Parathyroid adenoma (tissue), 2 donors: ENCODE measurements at regions not wholly inside any gene's neighbourhood (a gene's known extent, or its start where the extent isn't known, plus 50 kb on each side); places are given as distances from the start of the nearest gene placed in this dataset.

Experiments
- H2AFZ ChIP-seq: fragments of 300-600 bp; sonication (generic); one replicate; pipeline ENCODE4 v1.7.0; 2017; ENCODE audit warnings: antibody characterized with exemption, mild to moderate bottlenecking
- H3K27ac ChIP-seq: fragments of 300-600 bp; sonication (generic); one replicate; pipeline ENCODE4 v1.7.0; 2017
- H3K27me3 ChIP-seq: fragments of 300-600 bp; sonication (generic); one replicate; pipeline ENCODE4 v1.7.0; 2017; ENCODE audit warnings: low read length; ENCODE audit not compliant: control insufficient read depth, insufficient read depth
- H3K36me3 ChIP-seq: fragments of 300-600 bp; sonication (generic); one replicate; pipeline ENCODE4 v1.7.0; 2017; ENCODE audit warnings: low read length; ENCODE audit not compliant: control insufficient read depth, insufficient read depth
- H3K4me1 ChIP-seq: fragments of 300-600 bp; sonication (generic); one replicate; pipeline ENCODE4 v1.7.0; 2017; ENCODE audit warnings: control low read depth
- H3K4me2 ChIP-seq: fragments of 300-600 bp; sonication (generic); one replicate; pipeline ENCODE4 v1.7.0; 2017; ENCODE audit warnings: low read length
- H3K4me3 ChIP-seq: fragments of 300-600 bp; sonication (generic); one replicate; pipeline ENCODE4 v1.7.0; 2017; ENCODE audit warnings: low read depth, low read length
- H3K79me2 ChIP-seq: fragments of 300-600 bp; sonication (generic); one replicate; pipeline ENCODE4 v1.7.0; 2017; ENCODE audit warnings: control low read depth
- H3K9ac ChIP-seq: fragments of 300-600 bp; sonication (generic); one replicate; pipeline ENCODE4 v1.7.0; 2017; ENCODE audit warnings: mild to moderate bottlenecking
- H3K9me3 ChIP-seq: fragments of 300-600 bp; sonication (generic); one replicate; pipeline ENCODE4 v1.7.0; 2017; ENCODE audit warnings: low read length; ENCODE audit not compliant: control insufficient read depth
- CTCF ChIP-seq: fragments of 300-600 bp; sonication (generic); IDR thresholded peaks from one replicate; pipeline ENCODE4 v1.7.0; 2017; ENCODE audit warnings: antibody characterized with exemption, mild to moderate bottlenecking
- donor health status: primary hyperparathyroidism.

- Histone ChIP-seq H3K27ac (no peak overlapping the region), H3K4me3 (no peak overlapping the region), H3K9me3 (no peaks in the 10 kb centered on the region), H3K36me3 (no peaks in the 10 kb centered on the region), H3K9ac (no peak overlapping the region), H3K79me2 (no peaks in the 10 kb centered on the region), H3K4me1 (no peaks in the 10 kb centered on the region), H2AFZ (no peak overlapping the region), H3K4me2 (no peak overlapping the region), H3K27me3 (no peaks in the 10 kb centered on the region)
- TF ChIP-seq CTCF, result no peak
These were observed 101.8 kb downstream of the HMX1 start for GRCh38 chr4:8769645-8770517.

- no peak overlapping the region for H3K27ac ChIP-seq
- H3K9me3 ChIP-seq, result no peaks in the 10 kb centered on the region
- H3K4me2 ChIP-seq, result no peak overlapping the region
- no peaks in the 10 kb centered on the region for H3K4me1 ChIP-seq
- H3K79me2 ChIP-seq, result no peaks in the 10 kb centered on the region
- TF ChIP-seq CTCF, result no peak
- H3K27me3 ChIP-seq, result no peaks in the 10 kb centered on the region
- H3K4me3 ChIP-seq, result no peak overlapping the region
- H2AFZ ChIP-seq, result no peak overlapping the region
- H3K9ac ChIP-seq, result no peak overlapping the region
- no peaks in the 10 kb centered on the region for H3K36me3 ChIP-seq
These were observed 103.2 kb downstream of the HMX1 start for GRCh38 chr4:8768357-8768999.

- no peak overlapping the region for H3K4me3 ChIP-seq
- TF ChIP-seq CTCF, result no peak
- H3K9me3 ChIP-seq, result no peaks in the 10 kb centered on the region
- no peak overlapping the region for H3K9ac ChIP-seq
- no peak overlapping the region for H2AFZ ChIP-seq
- no peak overlapping the region for H3K4me2 ChIP-seq
- no peaks in the 10 kb centered on the region for H3K36me3 ChIP-seq
- no peaks in the 10 kb centered on the region for H3K27me3 ChIP-seq
- no peaks in the 10 kb centered on the region for H3K4me1 ChIP-seq
- H3K27ac ChIP-seq, result no peak overlapping the region
- H3K79me2 ChIP-seq, result no peaks in the 10 kb centered on the region
These were observed 105.0 kb downstream of the HMX1 start for GRCh38 chr4:8766610-8767009.

GRCh38 chr4:8765631-8766590, 105.7 kb downstream of the HMX1 start:
- no peak overlapping the region for H3K27ac ChIP-seq
- H3K4me2 ChIP-seq, result no peak overlapping the region
- no peaks in the 10 kb centered on the region for H3K79me2 ChIP-seq
- no peaks in the 10 kb centered on the region for H3K9me3 ChIP-seq
- H3K9ac ChIP-seq, result no peak overlapping the region
- H3K27me3 ChIP-seq, result no peaks in the 10 kb centered on the region
- H2AFZ ChIP-seq, result no peak overlapping the region
- no peaks in the 10 kb centered on the region for H3K4me1 ChIP-seq
- no peak overlapping the region for H3K4me3 ChIP-seq
- H3K36me3 ChIP-seq, result no peaks in the 10 kb centered on the region
- TF ChIP-seq CTCF, result no peak
